Fibroblast of villous mesenchyme (primary cell): ENCODE measurements at regions not wholly inside any gene's neighbourhood (a gene's known extent, or its start where the extent isn't known, plus 50 kb on each side); places are given as distances from the start of the nearest gene placed in this dataset.
A peak's percentile ranks its signal among the peaks of the same experiment; 100 is the strongest.

Experiments
- DNase-seq: peaks from one replicate; pipeline ENCODE4 v3.0.0-alpha.2; 2010; ENCODE audit warnings: low read depth
- H3K4me3 ChIP-seq: 2 replicates; pipeline ENCODE4 v1.5.1; 2011; ENCODE audit warnings: low read depth, mild to moderate bottlenecking, low read length
- CTCF ChIP-seq: IDR thresholded peaks from 2 replicates; pipeline ENCODE4 v1.5.1; 2012; ENCODE audit warnings: low read depth, mild to moderate bottlenecking, low read length; ENCODE audit not compliant: insufficient read depth

GRCh38 chr1:58978096-58978495 lies 194.2 kb upstream of the JUN start:
- no peak overlapping the region for H3K4me3 ChIP-seq
- DNase-seq, result no peak
- no peak for TF ChIP-seq CTCF

GRCh38 chr1:58979086-58979485 lies 195.2 kb upstream of the JUN start:
- DNase-seq, result peak; percentile 8
- TF ChIP-seq CTCF, result no peak

GRCh38 chr1:58979677-58980076 lies 195.8 kb upstream of the JUN start:
- TF ChIP-seq CTCF, result no peak
- no peak for DNase-seq
- H3K4me3 ChIP-seq, result no peak overlapping the region

More at GRCh38 chr1:58979086-58979485, 195.2 kb upstream of the JUN start:
- no peak overlapping the region for H3K4me3 ChIP-seq

- DNase-seq, result no peak
- no peak overlapping the region for H3K4me3 ChIP-seq
- no peak for TF ChIP-seq CTCF
Measured at GRCh38 chr1:58981392-58981791, 197.5 kb upstream of the JUN start.

- TF ChIP-seq CTCF, result no peak
- H3K4me3 ChIP-seq, result no peak overlapping the region
- DNase-seq, result peak; percentile 83
Measured at GRCh38 chr1:58982259-58982998, 198.6 kb upstream of the JUN start.

- no peak for TF ChIP-seq CTCF
- DNase-seq, result peak; percentile 77
- no peak overlapping the region for H3K4me3 ChIP-seq
Measured at GRCh38 chr1:58983162-58983561, 199.3 kb upstream of the JUN start.
